Caco-2 (cell line): ENCODE measurements at regions not wholly inside any gene's neighbourhood (a gene's known extent, or its start where the extent isn't known, plus 50 kb on each side); places are given as distances from the start of the nearest gene placed in this dataset.
"Not testable (repeated sequence)": the region's sequence is repeated elsewhere in the genome, so short reads cannot be mapped to it uniquely, and the experiment has no call there.

Experiments
- BruUV-seq: library from RNA; stranded (reverse); fragments of 400-500 nt; replicated peaks from 2 replicates; lab custom pipeline; 2021; lab: Mats Ljungman, UMichigan
- CTCF ChIA-PET: fragments of 300-600 bp; sonication (Branson Sonifier 250); formaldehyde crosslinking; loops from one replicate; lab custom pipeline; 2022; ENCODE audit warnings: antibody characterized with exemption; lab: Charles Lee
- POLR2A ChIA-PET: fragments of 300-600 bp; sonication (Branson Sonifier 250); formaldehyde crosslinking; loops from one replicate; lab custom pipeline; 2022; ENCODE audit warnings: antibody characterized with exemption; lab: Charles Lee
- DNase-seq, 2 experiments: peaks; one replicate each; pipeline versions ENCODE4 v3.0.0 to v3.0.0-alpha.2; 2020 to 2022
- H3K27me3 ChIP-seq: replicated peaks from 2 replicates; pipeline ENCODE4 v1.6.0; 2011; ENCODE audit warnings: low read length; ENCODE audit not compliant: control insufficient read depth, insufficient read depth
- H3K36me3 ChIP-seq: 2 replicates; pipeline ENCODE4 v1.5.1; 2011; ENCODE audit warnings: low read length; ENCODE audit not compliant: control insufficient read depth, insufficient read depth
- H3K4me1 ChIP-seq: fragments of 250-450 bp; sonication (Bioruptor Pico); 2 replicates; pipeline ENCODE4 v1.5.1; 2020; ENCODE audit warnings: mild to moderate bottlenecking
- H3K4me3 ChIP-seq: 2 replicates; pipeline ENCODE4 v1.5.1; 2011; ENCODE audit warnings: low read depth, mild to moderate bottlenecking, control low read depth, low read length
- H3K9me3 ChIP-seq: fragments of 250-450 bp; sonication (Bioruptor Pico); 2 replicates; pipeline ENCODE4 v1.5.1; 2020; ENCODE audit warnings: mild to moderate bottlenecking, moderate library complexity
- H3K27ac Mint-ChIP-seq: one replicate; pipeline ENCODE4 v1.8.0; 2022; ENCODE audit warnings: mixed read lengths; ENCODE audit not compliant: unreplicated experiment
- H3K27me3 Mint-ChIP-seq: one replicate; pipeline ENCODE4 v1.8.0; 2022; ENCODE audit warnings: mixed read lengths; ENCODE audit not compliant: insufficient read depth, unreplicated experiment
- H3K36me3 Mint-ChIP-seq: one replicate; pipeline ENCODE4 v1.8.0; 2022; ENCODE audit warnings: mild to moderate bottlenecking, mixed read lengths; ENCODE audit not compliant: insufficient read depth, unreplicated experiment
- H3K4me1 Mint-ChIP-seq: one replicate; pipeline ENCODE4 v1.8.0; 2022; ENCODE audit warnings: low read depth, mixed read lengths; ENCODE audit not compliant: unreplicated experiment
- H3K4me3 Mint-ChIP-seq: one replicate; pipeline ENCODE4 v1.8.0; 2022; ENCODE audit warnings: mild to moderate bottlenecking, moderate library complexity, mixed read lengths; ENCODE audit not compliant: unreplicated experiment
- H3K9me3 Mint-ChIP-seq: one replicate; pipeline ENCODE4 v1.8.0; 2022; ENCODE audit warnings: mixed read lengths; ENCODE audit not compliant: unreplicated experiment
- CTCF ChIP-seq, 2 experiments: fragments of 200-600 bp in 1 of 2; IDR thresholded peaks; 1 replicate in 1 of 2; 2 replicates in 1 of 2; pipeline versions ENCODE4 v1.5.1 to v1.8.0; 2011 to 2022; ENCODE audit warnings: antibody characterized with exemption in 1 of 2, control low read depth in 1 of 2, inconsistent platforms in 1 of 2, low read depth in 1 of 2, low read length in 1 of 2, mild to moderate bottlenecking in 1 of 2, moderate library complexity in 1 of 2; ENCODE audit not compliant: insufficient read depth in 1 of 2, severe bottlenecking in 1 of 2, unreplicated experiment in 1 of 2
- intact Hi-C: fragments of 100-400 bp; cut with micrococcal nuclease; formaldehyde crosslinking; loops from one replicate; pipeline ENCODE4 v1.10.0; 2022; ENCODE audit not compliant: unreplicated experiment

GRCh38 chr12:131289807-131290206, 336.1 kb downstream of the ADGRD1 start:
- H3K9me3 ChIP-seq, H3K36me3 Mint-ChIP-seq, H3K4me3 ChIP-seq, H3K4me3 Mint-ChIP-seq, H3K27ac Mint-ChIP-seq, H3K36me3 ChIP-seq, H3K4me1 Mint-ChIP-seq, CTCF ChIA-PET, H3K27me3 Mint-ChIP-seq, H3K9me3 Mint-ChIP-seq, POLR2A ChIA-PET, H3K4me1 ChIP-seq, H3K27me3 ChIP-seq, BruUV-seq: not testable (repeated sequence)
- intact Hi-C loops: loop anchor here (10.0 kb wide), 1 partner anchor 375 kb away; no protein-coding TSS in a partner anchor
- peak in 1 of 2 experiments; percentile 5 for DNase-seq

- peaks cover 10% of the 10 kb centered on the region for H3K9me3 Mint-ChIP-seq
- H3K36me3 ChIP-seq: no peaks in the 10 kb centered on the region
- peak in 1 of 2 experiments; percentile 14 for DNase-seq
- H3K4me3 Mint-ChIP-seq: no peak overlapping the region
- H3K27me3 ChIP-seq: no peaks in the 10 kb centered on the region
- peaks cover 8% of the 10 kb centered on the region for H3K27me3 Mint-ChIP-seq
- TF ChIP-seq CTCF (IDR thresholded peaks at IDR 0.05; ENCODE audit: insufficient read depth in 1 of 2, low read depth in 1 of 2, low read length in 1 of 2, severe bottlenecking in 1 of 2, unreplicated experiment in 1 of 2): no peak
- H3K4me1 Mint-ChIP-seq: no peaks in the 10 kb centered on the region
- POLR2A ChIA-PET: no interaction called here
- no peaks in the 10 kb centered on the region for H3K36me3 Mint-ChIP-seq
- no peaks in the 10 kb centered on the region for H3K9me3 ChIP-seq
- CTCF ChIA-PET: no interaction called here
- no TSS peak for BruUV-seq
- H3K4me1 ChIP-seq: no peaks in the 10 kb centered on the region
- no peak overlapping the region for H3K27ac Mint-ChIP-seq
- intact Hi-C loops: loop anchor here (10.0 kb wide), 1 partner anchor 374 kb away; no protein-coding TSS in a partner anchor
- no peak overlapping the region for H3K4me3 ChIP-seq
These were observed 336.7 kb downstream of the ADGRD1 start for GRCh38 chr12:131290255-131290959.

GRCh38 chr12:131293071-131294015, 339.6 kb downstream of the ADGRD1 start:
- H3K4me3 Mint-ChIP-seq, H3K27me3 Mint-ChIP-seq, H3K36me3 Mint-ChIP-seq, H3K27me3 ChIP-seq, BruUV-seq, H3K36me3 ChIP-seq, POLR2A ChIA-PET, H3K9me3 ChIP-seq, H3K4me1 Mint-ChIP-seq, H3K4me1 ChIP-seq, H3K27ac Mint-ChIP-seq, H3K4me3 ChIP-seq, CTCF ChIA-PET: not testable (repeated sequence)
- peak in 1 of 2 experiments; percentile 21 for DNase-seq
- intact Hi-C loops: loop anchor here (10.0 kb wide), 1 partner anchor 371 kb away; no protein-coding TSS in a partner anchor
- peaks cover 10% of the 10 kb centered on the region for H3K9me3 Mint-ChIP-seq

- H3K27me3 ChIP-seq, H3K27ac Mint-ChIP-seq, BruUV-seq, H3K4me1 Mint-ChIP-seq, H3K9me3 ChIP-seq, H3K36me3 Mint-ChIP-seq, POLR2A ChIA-PET, H3K36me3 ChIP-seq, H3K27me3 Mint-ChIP-seq, CTCF ChIA-PET, H3K4me1 ChIP-seq, H3K4me3 ChIP-seq, H3K4me3 Mint-ChIP-seq: not testable (repeated sequence)
- peaks cover 10% of the 10 kb centered on the region for H3K9me3 Mint-ChIP-seq
- intact Hi-C loops: loop anchor here (10.0 kb wide), 1 partner anchor 370 kb away; no protein-coding TSS in a partner anchor
- DNase-seq: peak in 1 of 2 experiments; percentile 10
These were observed 341.0 kb downstream of the ADGRD1 start for GRCh38 chr12:131294716-131295115.

- H3K4me3 Mint-ChIP-seq, H3K36me3 Mint-ChIP-seq, H3K27ac Mint-ChIP-seq, BruUV-seq, CTCF ChIA-PET, H3K4me3 ChIP-seq, POLR2A ChIA-PET, H3K27me3 ChIP-seq, H3K4me1 Mint-ChIP-seq, H3K36me3 ChIP-seq, H3K27me3 Mint-ChIP-seq, H3K4me1 ChIP-seq, H3K9me3 ChIP-seq: not testable (repeated sequence)
- peaks cover 10% of the 10 kb centered on the region for H3K9me3 Mint-ChIP-seq
- intact Hi-C loops: loop anchor here (10.0 kb wide), 1 partner anchor 370 kb away; no protein-coding TSS in a partner anchor
- DNase-seq: peak in 1 of 2 experiments; percentile 17
These were observed 341.4 kb downstream of the ADGRD1 start for GRCh38 chr12:131295117-131295516.

GRCh38 chr12:131295559-131295958, 341.9 kb downstream of the ADGRD1 start:
- H3K27ac Mint-ChIP-seq, H3K4me3 ChIP-seq, CTCF ChIA-PET, H3K4me1 ChIP-seq, BruUV-seq, H3K4me1 Mint-ChIP-seq, H3K9me3 ChIP-seq, POLR2A ChIA-PET, H3K36me3 Mint-ChIP-seq, H3K4me3 Mint-ChIP-seq, H3K36me3 ChIP-seq, H3K27me3 ChIP-seq, H3K27me3 Mint-ChIP-seq: not testable (repeated sequence)
- peaks cover 10% of the 10 kb centered on the region for H3K9me3 Mint-ChIP-seq
- DNase-seq: peak in 1 of 2 experiments; percentile 3
- intact Hi-C loops: loop anchor here (10.0 kb wide), 1 partner anchor 369 kb away; no protein-coding TSS in a partner anchor
